ENCODE measurements at regions not wholly inside any gene's neighbourhood (a gene's known extent, or its start where the extent isn't known, plus 50 kb on each side); places are given as distances from the start of the nearest gene placed in this dataset.

DNA sequence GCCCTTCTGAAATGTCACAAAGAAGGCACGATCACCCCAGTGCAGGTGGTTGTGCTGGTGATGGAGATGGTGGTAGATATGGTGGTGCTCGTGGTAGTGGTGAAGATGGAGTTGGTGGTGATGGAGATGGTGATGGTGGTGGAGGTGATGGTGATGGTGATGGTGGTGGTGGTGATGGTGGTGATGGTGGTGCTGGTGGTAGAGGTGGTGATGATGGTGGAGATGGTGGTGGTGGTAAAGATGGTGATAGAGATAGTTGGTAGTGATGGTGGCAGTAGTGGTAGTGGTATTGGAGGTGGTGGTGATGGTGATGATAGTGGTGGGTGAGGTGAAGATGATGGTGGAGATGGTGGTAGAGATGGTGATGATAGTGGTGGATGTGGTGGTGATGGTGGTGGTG is 88.1 kb upstream of the SALL1 start (continued):
- no peak for TF ChIP-seq POLR2A (IDR thresholded peaks at IDR 0.05; ENCODE audit: borderline replicate concordance, extremely low read depth, insufficient read depth, insufficient read length)

DNA sequence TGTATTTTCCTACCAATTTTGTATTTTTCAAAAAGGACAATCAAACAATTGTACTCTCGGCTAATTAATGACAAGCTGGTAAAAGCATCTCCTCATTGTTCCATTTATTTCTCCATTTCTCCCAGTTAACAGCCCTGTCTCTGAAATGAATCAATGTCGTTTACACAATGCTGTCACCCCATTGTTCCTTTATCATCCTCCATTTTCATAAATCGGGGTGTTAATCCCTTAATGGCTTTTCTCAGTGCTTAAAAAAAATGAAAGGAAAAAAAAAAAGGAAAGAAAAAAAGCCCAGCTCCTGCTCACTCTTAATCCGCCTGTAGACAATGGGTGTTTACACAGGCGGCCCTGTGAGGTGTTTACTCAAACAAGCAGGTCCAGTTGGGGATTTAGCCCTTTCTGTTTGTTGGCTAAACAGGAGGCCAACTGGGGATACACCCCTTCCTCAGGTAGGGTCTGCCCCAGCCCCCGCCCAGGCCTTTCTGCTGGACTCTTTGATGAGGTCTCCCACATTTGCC is 86.8 kb upstream of the SALL1 start:
- no peaks in the 10 kb centered on the region for H3K4me1 ChIP-seq (ENCODE audit: control insufficient read depth in 1 of 2, insufficient read depth in 2 of 2, low read length in 2 of 2)
- no peak overlapping the region for H3K27ac ChIP-seq (ENCODE audit: low read depth, low read length)
- no peaks in the 10 kb centered on the region for H4K20me1 ChIP-seq (ENCODE audit: insufficient read depth)
- H3K79me2 ChIP-seq (ENCODE audit: insufficient read depth, low read length), result no peaks in the 10 kb centered on the region
- CTCF ChIA-PET, result no interaction called here
- ATAC-seq (no peak), DNase-seq (ENCODE audit: low read depth, low spot score) (no peak)
- peaks cover 0 to 4% of the 10 kb centered on the region in 2 experiments; a peak in 1 of 4 replicates for H3K9me3 ChIP-seq (ENCODE audit: control insufficient read depth in 1 of 2, insufficient read depth in 1 of 2, low read depth in 1 of 2, low read length in 2 of 2)
- no peaks in the 10 kb centered on the region for H3K27me3 ChIP-seq (ENCODE audit: insufficient read depth, low read length)
- intact Hi-C loops (cut with micrococcal nuclease), result no loop called here
- POLR2A ChIA-PET, result no interaction called here
- no peaks in the 10 kb centered on the region for H3K9me2 ChIP-seq (ENCODE audit: insufficient read depth)
- no peak overlapping the region for H2AFZ ChIP-seq (ENCODE audit: low read depth, low read length, poor library complexity, severe bottlenecking)
- no TSS peak for BruUV-seq (replicated peaks)
- TF ChIP-seq ZFX (IDR thresholded peaks at IDR 0.05) (no peak), JUND (IDR thresholded peaks at IDR 0.05) (no peak), SP1 (IDR thresholded peaks at IDR 0.05; ENCODE audit: low read depth) (no peak), ELF1 (IDR thresholded peaks at IDR 0.05; ENCODE audit: borderline replicate concordance, low read depth) (no peak), EZH2phosphoT487 (IDR thresholded peaks at IDR 0.05; ENCODE audit: borderline replicate concordance) (no peak), SIN3A (IDR thresholded peaks at IDR 0.05; ENCODE audit: low read depth) (no peak), RAD21 (IDR thresholded peaks at IDR 0.05; ENCODE audit: low read depth) (no peak), CEBPB (IDR thresholded peaks at IDR 0.05; ENCODE audit: low read depth) (no peak), EZH2 (IDR thresholded peaks at IDR 0.05) (no peak), ZNF274 (IDR thresholded peaks at IDR 0.05; ENCODE audit: low read depth, low read length) (no peak), FOSL1 (IDR thresholded peaks at IDR 0.05; ENCODE audit: low read depth) (no peak), YY1 (IDR thresholded peaks at IDR 0.05; ENCODE audit: extremely low read depth, insufficient replicate concordance, low read depth, low read length) (no peak)
- TF ChIP-seq, protein P1, sequence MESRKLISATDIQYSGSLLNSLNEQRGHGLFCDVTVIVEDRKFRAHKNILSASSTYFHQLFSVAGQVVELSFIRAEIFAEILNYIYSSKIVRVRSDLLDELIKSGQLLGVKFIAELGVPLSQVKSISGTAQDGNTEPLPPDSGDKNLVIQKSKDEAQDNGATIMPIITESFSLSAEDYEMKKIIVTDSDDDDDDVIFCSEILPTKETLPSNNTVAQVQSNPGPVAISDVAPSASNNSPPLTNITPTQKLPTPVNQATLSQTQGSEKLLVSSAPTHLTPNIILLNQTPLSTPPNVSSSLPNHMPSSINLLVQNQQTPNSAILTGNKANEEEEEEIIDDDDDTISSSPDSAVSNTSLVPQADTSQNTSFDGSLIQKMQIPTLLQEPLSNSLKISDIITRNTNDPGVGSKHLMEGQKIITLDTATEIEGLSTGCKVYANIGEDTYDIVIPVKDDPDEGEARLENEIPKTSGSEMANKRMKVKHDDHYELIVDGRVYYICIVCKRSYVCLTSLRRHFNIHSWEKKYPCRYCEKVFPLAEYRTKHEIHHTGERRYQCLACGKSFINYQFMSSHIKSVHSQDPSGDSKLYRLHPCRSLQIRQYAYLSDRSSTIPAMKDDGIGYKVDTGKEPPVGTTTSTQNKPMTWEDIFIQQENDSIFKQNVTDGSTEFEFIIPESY (IDR thresholded peaks at IDR 0.05; ENCODE audit: extremely low read depth, insufficient replicate concordance, low read length), result no peak
- H3K36me3 ChIP-seq (ENCODE audit: control insufficient read depth in 1 of 2, insufficient read depth in 2 of 2, low read length in 2 of 2), result no peaks in the 10 kb centered on the region
- H3K4me2 ChIP-seq (ENCODE audit: low read length), result no peak overlapping the region
- no peak overlapping the region for H3K4me3 ChIP-seq (replicated peaks in 1 of 2; ENCODE audit: low read depth in 1 of 2, low read length in 2 of 2)
- H3K9ac ChIP-seq (ENCODE audit: low read length), result no peak overlapping the region
- RAD21 ChIA-PET (ENCODE audit: low non-redundant PET in 1 of 2, low total read pairs in 2 of 2, uncharacterized antibody in 2 of 2, unreplicated experiment in 2 of 2), result no interaction called here
